ENCODE measurements at regions not wholly inside any gene's neighbourhood (a gene's known extent, or its start where the extent isn't known, plus 50 kb on each side); places are given as distances from the start of the nearest gene placed in this dataset.

DNA sequence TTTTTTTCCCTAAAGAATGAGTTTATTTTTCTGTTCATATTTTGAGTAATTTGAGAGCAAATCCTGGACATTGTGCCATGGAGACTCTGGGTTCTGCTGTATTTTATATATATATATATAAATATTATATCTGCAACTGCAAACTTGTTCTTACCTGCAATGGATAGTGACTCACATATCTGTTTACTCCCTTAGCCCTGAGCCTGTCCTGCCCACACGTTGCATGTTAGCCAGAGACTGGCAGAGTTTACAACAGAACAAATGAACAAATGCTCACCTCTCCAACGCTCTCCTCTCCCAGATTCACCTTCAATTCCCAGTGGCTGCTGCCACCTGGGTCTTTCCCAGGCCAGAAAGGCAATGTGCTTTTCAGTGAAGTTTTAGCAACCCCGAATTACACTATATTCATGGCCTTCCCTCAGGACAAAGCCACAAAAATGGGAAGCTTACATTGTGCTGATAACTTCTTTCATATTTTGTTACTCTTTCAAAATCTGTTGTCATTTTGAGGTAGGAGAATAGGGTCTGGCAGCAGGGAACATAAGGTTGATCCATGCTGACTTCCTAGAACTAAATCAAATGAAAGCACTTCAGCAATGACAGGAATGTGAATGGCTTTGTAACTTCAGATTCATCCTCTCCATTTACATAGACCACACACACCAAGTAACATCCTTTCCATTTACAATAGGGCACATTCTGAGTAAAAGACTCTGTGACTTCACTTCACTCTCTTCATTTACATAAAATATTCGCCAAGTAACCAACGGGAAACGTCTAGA, 105.4 kb upstream of the FAM110C start:
- Histone ChIP-seq H3K9me3 (no peaks in the 10 kb centered on the region), H3K4me3 (no peak overlapping the region), H3K4me1 (no peaks in the 10 kb centered on the region), H3K4me2 (no peak overlapping the region), H3K27ac (no peak overlapping the region)
- ChIA-PET POLR2A (no interaction called here), CTCF (interaction anchor here (1.9 kb wide), 1 partner anchor 9 kb away, joined by 5 read pairs; no protein-coding TSS in a partner anchor)
- TF ChIP-seq, protein P1, sequence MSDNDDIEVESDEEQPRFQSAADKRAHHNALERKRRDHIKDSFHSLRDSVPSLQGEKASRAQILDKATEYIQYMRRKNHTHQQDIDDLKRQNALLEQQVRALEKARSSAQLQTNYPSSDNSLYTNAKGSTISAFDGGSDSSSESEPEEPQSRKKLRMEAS (IDR thresholded peaks at IDR 0.05), result no peak
- TF ChIP-seq, protein P2, sequence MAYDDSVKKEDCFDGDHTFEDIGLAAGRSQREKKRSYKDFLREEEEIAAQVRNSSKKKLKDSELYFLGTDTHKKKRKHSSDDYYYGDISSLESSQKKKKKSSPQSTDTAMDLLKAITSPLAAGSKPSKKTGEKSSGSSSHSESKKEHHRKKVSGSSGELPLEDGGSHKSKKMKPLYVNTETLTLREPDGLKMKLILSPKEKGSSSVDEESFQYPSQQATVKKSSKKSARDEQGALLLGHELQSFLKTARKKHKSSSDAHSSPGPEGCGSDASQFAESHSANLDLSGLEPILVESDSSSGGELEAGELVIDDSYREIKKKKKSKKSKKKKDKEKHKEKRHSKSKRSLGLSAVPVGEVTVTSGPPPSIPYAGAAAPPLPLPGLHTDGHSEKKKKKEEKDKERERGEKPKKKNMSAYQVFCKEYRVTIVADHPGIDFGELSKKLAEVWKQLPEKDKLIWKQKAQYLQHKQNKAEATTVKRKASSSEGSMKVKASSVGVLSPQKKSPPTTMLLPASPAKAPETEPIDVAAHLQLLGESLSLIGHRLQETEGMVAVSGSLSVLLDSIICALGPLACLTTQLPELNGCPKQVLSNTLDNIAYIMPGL (CRISPR knock-in tag; IDR thresholded peaks at IDR 0.05; ENCODE audit: borderline replicate concordance), result no peak
- TF ChIP-seq HOXA7 (CRISPR knock-in tag; IDR thresholded peaks at IDR 0.05) (no peak), CBX2 (IDR thresholded peaks at IDR 0.05; ENCODE audit: borderline replicate concordance, low read depth) (no peak), MAFK (IDR thresholded peaks at IDR 0.05; ENCODE audit: partially characterized antibody) (no peak), HEYL (CRISPR knock-in tag; IDR thresholded peaks at IDR 0.05) (no peak), CHD2 (IDR thresholded peaks at IDR 0.05; ENCODE audit: low read length, partially characterized antibody) (no peak), JUNB (IDR thresholded peaks at IDR 0.05) (no peak), MAZ (IDR thresholded peaks at IDR 0.05; ENCODE audit: borderline replicate concordance, low read depth, low read length) (no peak)
- TF ChIP-seq, protein P3, sequence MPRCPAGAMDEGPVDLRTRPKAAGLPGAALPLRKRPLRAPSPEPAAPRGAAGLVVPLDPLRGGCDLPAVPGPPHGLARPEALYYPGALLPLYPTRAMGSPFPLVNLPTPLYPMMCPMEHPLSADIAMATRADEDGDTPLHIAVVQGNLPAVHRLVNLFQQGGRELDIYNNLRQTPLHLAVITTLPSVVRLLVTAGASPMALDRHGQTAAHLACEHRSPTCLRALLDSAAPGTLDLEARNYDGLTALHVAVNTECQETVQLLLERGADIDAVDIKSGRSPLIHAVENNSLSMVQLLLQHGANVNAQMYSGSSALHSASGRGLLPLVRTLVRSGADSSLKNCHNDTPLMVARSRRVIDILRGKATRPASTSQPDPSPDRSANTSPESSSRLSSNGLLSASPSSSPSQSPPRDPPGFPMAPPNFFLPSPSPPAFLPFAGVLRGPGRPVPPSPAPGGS (IDR thresholded peaks at IDR 0.05), result no peak
- TF ChIP-seq, protein P4, sequence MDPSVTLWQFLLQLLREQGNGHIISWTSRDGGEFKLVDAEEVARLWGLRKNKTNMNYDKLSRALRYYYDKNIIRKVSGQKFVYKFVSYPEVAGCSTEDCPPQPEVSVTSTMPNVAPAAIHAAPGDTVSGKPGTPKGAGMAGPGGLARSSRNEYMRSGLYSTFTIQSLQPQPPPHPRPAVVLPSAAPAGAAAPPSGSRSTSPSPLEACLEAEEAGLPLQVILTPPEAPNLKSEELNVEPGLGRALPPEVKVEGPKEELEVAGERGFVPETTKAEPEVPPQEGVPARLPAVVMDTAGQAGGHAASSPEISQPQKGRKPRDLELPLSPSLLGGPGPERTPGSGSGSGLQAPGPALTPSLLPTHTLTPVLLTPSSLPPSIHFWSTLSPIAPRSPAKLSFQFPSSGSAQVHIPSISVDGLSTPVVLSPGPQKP (IDR thresholded peaks at IDR 0.05; ENCODE audit: low read depth, low read length), result no peak
- TF ChIP-seq, protein P5, sequence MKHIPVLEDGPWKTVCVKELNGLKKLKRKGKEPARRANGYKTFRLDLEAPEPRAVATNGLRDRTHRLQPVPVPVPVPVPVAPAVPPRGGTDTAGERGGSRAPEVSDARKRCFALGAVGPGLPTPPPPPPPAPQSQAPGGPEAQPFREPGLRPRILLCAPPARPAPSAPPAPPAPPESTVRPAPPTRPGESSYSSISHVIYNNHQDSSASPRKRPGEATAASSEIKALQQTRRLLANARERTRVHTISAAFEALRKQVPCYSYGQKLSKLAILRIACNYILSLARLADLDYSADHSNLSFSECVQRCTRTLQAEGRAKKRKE (CRISPR knock-in tag; IDR thresholded peaks at IDR 0.05; ENCODE audit: low read depth), result no peak
- ATAC-seq (no peak), FAIRE-seq (no peak), DNase-seq (ENCODE audit: low read depth in 1 of 2, low spot score in 1 of 2) (no peak)
- WGBS (ENCODE audit: missing lambda C conversion rate), result under 1% methylated on average over 6 of the region's 6 CpGs

DNA sequence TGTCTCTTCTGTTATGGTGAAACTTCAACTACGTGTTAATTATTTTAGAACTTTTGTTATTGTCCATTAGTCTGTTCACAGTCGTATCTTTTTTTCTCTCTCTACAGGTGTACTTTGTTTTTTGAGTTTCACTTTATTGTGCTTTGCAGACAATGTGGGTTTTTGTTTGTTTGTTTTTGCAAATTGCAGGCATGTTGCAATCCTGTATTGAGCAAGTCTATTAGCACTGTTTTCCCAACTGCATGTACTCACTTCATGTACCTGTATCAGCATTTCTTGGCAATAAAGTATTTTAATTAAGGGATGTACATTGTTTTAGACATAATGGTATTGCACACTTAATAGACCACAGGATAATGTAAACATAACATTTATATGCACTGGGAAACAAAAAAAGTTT, 99.1 kb upstream of the FAM110C start:
- 7% methylated on average over 2 of the region's 2 CpGs for WGBS (ENCODE audit: missing lambda C conversion rate)

More for the DNA sequence above, 99.1 kb upstream of the FAM110C start:
- Histone ChIP-seq H3K9me3 (no peaks in the 10 kb centered on the region), H3K4me2 (no peak overlapping the region), H3K4me3 (no peak overlapping the region), H3K27ac (no peak overlapping the region), H3K4me1 (no peaks in the 10 kb centered on the region)
- DNase-seq (ENCODE audit: low read depth in 1 of 2, low spot score in 1 of 2), result no peak
- no peak for ATAC-seq
- ChIA-PET POLR2A (no interaction called here), CTCF (no interaction called here)
- TF ChIP-seq CEBPB (IDR thresholded peaks at IDR 0.05) (0 out of 4 replicates have a peak, but pooled peaks have one; percentile 14 to 25), GATA3 (IDR thresholded peaks at IDR 0.05; ENCODE audit: borderline replicate concordance) (no peak)
- TF ChIP-seq, protein P4 (IDR thresholded peaks at IDR 0.05; ENCODE audit: low read depth, low read length), result no peak
- no peak for FAIRE-seq
